ENCODE measurements at regions not wholly inside any gene's neighbourhood (a gene's known extent, or its start where the extent isn't known, plus 50 kb on each side); places are given as distances from the start of the nearest gene placed in this dataset.
"Not testable (repeated sequence)": the region's sequence is repeated elsewhere in the genome, so short reads cannot be mapped to it uniquely, and the experiment has no call there.

- DNase-seq, result no peak
Observed at GRCh38 chr14:86414146-86414545, 884.2 kb downstream of the FLRT2 start.

GRCh38 chr14:86404989-86405649, 875.2 kb downstream of the FLRT2 start:
- no peak for DNase-seq

GRCh38 chr14:86404425-86404824, 874.5 kb downstream of the FLRT2 start:
- DNase-seq, result no peak

GRCh38 chr14:86402545-86402944, 872.6 kb downstream of the FLRT2 start:
- no peak for DNase-seq

GRCh38 chr14:86391085-86391484, 861.1 kb downstream of the FLRT2 start:
- no peak for DNase-seq

- DNase-seq, result no peak
Observed at GRCh38 chr14:86388216-86388615, 858.3 kb downstream of the FLRT2 start.

GRCh38 chr14:86373886-86374285, 843.9 kb downstream of the FLRT2 start:
- no peak for DNase-seq

GRCh38 chr14:86372402-86372801, 842.5 kb downstream of the FLRT2 start:
- no peak for DNase-seq

- no peak for DNase-seq
Observed at GRCh38 chr14:86364634-86365033, 834.7 kb downstream of the FLRT2 start.

GRCh38 chr14:86363576-86363975, 833.6 kb downstream of the FLRT2 start:
- DNase-seq, result no peak

- no peak for DNase-seq
Observed at GRCh38 chr14:86363047-86363446, 833.1 kb downstream of the FLRT2 start.

GRCh38 chr14:86357876-86358275, 827.9 kb downstream of the FLRT2 start:
- no peak for DNase-seq

- no peak for DNase-seq
Observed at GRCh38 chr14:86357119-86357518, 827.2 kb downstream of the FLRT2 start.

GRCh38 chr14:86346818-86347384, 817.0 kb downstream of the FLRT2 start:
- DNase-seq, result no peak

GRCh38 chr14:86334355-86334754, 804.4 kb downstream of the FLRT2 start:
- no peak for DNase-seq

GRCh38 chr14:86333493-86333892, 803.5 kb downstream of the FLRT2 start:
- no peak for DNase-seq

- no peak for DNase-seq
Observed at GRCh38 chr14:86331341-86331740, 801.4 kb downstream of the FLRT2 start.

- DNase-seq, result no peak
Observed at GRCh38 chr14:86321151-86321550, 791.2 kb downstream of the FLRT2 start.

GRCh38 chr14:86312154-86312665, 782.3 kb downstream of the FLRT2 start:
- DNase-seq, result not testable (repeated sequence)

GRCh38 chr14:86311151-86311550, 781.2 kb downstream of the FLRT2 start:
- no peak for DNase-seq

GRCh38 chr14:86310611-86311010, 780.7 kb downstream of the FLRT2 start:
- DNase-seq, result no peak

GRCh38 chr14:86310148-86310547, 780.2 kb downstream of the FLRT2 start:
- no peak for DNase-seq

- DNase-seq, result no peak
Observed at GRCh38 chr14:86305058-86305457, 775.1 kb downstream of the FLRT2 start.

- DNase-seq, result no peak
Observed at GRCh38 chr14:86299994-86300393, 770.0 kb downstream of the FLRT2 start.
